ENCODE measurements at regions not wholly inside any gene's neighbourhood (a gene's known extent, or its start where the extent isn't known, plus 50 kb on each side); places are given as distances from the start of the nearest gene placed in this dataset.

DNA sequence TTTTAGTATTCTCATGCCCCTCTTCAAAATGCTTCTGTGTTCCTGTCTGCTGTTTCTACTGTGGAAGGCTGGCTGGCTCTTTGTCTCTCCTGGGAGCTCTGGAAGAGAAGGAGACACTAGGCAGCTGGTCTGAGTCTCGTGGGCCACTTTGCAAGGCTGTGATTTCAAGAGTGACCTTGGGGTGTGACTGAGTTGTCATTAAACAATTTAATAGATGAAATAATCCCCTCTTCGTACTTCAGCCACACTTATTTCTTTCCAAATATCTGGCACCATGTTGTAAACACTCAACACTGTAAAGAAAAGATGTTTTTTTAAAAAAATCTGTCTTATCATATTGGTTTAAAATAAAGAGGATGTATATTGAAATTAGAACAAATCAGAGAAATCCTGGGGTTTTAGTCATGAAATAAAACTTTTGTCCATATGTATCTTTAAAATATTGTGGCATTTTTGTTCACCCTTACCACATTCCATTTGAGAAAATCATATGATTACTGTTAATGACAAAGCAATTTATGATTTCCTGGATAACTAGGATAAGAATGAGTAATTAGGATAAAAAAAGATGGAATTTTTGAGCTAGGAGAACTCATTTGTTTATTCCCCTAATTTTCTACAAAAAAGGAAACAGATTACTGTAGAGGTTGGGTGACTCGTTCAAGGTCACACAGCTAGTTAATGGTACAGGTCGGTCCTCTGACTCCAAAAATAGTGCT lies 200.8 kb downstream of the MAT2B start:
- Histone ChIP-seq H3K27ac (ENCODE audit: poor library complexity, severe bottlenecking) (peak overlapping the region; percentile 81), H3K36me3 (ENCODE audit: low read depth) (no peaks in the 10 kb centered on the region), H3K4me1 (ENCODE audit: insufficient read depth, poor library complexity, severe bottlenecking) (peaks cover 16% of the 10 kb centered on the region), H3K27me3 (ENCODE audit: insufficient read depth, poor library complexity, severe bottlenecking) (no peaks in the 10 kb centered on the region), H3K4me3 (ENCODE audit: severe bottlenecking) (no peak overlapping the region), H3K9me3 (ENCODE audit: severe bottlenecking) (no peaks in the 10 kb centered on the region)
- no peak for DNase-seq (ENCODE audit: low spot score)
- no peak for TF ChIP-seq CTCF (IDR thresholded peaks at IDR 0.05; ENCODE audit: poor library complexity, severe bottlenecking)
- ATAC-seq (ENCODE audit: low read depth), result peak; percentile 88

DNA sequence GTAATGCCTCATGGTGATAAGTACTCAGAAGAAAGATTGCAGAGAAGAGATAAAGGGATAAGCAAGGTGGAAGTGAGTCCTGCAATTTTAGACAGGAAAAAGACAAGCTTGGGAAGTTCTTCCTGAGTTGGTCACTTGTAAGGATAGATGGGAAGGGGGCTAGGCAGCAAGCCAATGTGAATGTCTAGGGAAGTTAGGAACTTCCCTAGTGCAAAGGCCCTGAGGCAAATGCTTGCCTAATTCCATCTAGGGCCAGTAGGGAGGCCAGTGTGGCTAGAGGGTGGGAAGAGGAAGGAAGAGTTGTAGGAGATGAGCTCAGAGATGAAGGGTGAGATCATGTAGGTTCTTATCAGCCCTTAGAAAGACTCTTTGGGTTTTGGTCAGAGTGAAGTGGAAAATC lies 206.6 kb downstream of the MAT2B start:
- Histone ChIP-seq H3K4me1 (ENCODE audit: insufficient read depth, poor library complexity, severe bottlenecking) (peaks cover under 1% of the 10 kb centered on the region), H3K27me3 (ENCODE audit: insufficient read depth, poor library complexity, severe bottlenecking) (no peaks in the 10 kb centered on the region), H3K36me3 (ENCODE audit: low read depth) (no peaks in the 10 kb centered on the region), H3K4me3 (ENCODE audit: severe bottlenecking) (no peak overlapping the region), H3K27ac (ENCODE audit: poor library complexity, severe bottlenecking) (no peak overlapping the region), H3K9me3 (ENCODE audit: severe bottlenecking) (no peaks in the 10 kb centered on the region)
- TF ChIP-seq CTCF (IDR thresholded peaks at IDR 0.05; ENCODE audit: poor library complexity, severe bottlenecking), result no peak
- no peak for DNase-seq (ENCODE audit: low spot score)
- peak; percentile 41; the same call in 2 of the 3 replicates for ATAC-seq (ENCODE audit: low read depth)

- TF ChIP-seq CTCF (IDR thresholded peaks at IDR 0.05; ENCODE audit: poor library complexity, severe bottlenecking), result no peak
- no peak overlapping the region for H3K4me3 ChIP-seq (ENCODE audit: severe bottlenecking)
- no peak overlapping the region for H3K27ac ChIP-seq (ENCODE audit: poor library complexity, severe bottlenecking)
- ATAC-seq (ENCODE audit: low read depth) (peak; percentile 71), DNase-seq (ENCODE audit: low spot score) (no peak)
- no peaks in the 10 kb centered on the region for H3K27me3 ChIP-seq (ENCODE audit: insufficient read depth, poor library complexity, severe bottlenecking)
- peaks cover 11% of the 10 kb centered on the region for H3K4me1 ChIP-seq (ENCODE audit: insufficient read depth, poor library complexity, severe bottlenecking)
- no peaks in the 10 kb centered on the region for H3K36me3 ChIP-seq (ENCODE audit: low read depth)
- H3K9me3 ChIP-seq (ENCODE audit: severe bottlenecking), result no peaks in the 10 kb centered on the region
These were observed 212.9 kb downstream of the MAT2B start for GRCh38 chr5:163718272-163718671.

- Histone ChIP-seq H3K9me3 (ENCODE audit: severe bottlenecking) (no peaks in the 10 kb centered on the region), H3K4me3 (ENCODE audit: severe bottlenecking) (no peak overlapping the region), H3K27me3 (ENCODE audit: insufficient read depth, poor library complexity, severe bottlenecking) (no peaks in the 10 kb centered on the region), H3K27ac (ENCODE audit: poor library complexity, severe bottlenecking) (no peak overlapping the region), H3K36me3 (ENCODE audit: low read depth) (no peaks in the 10 kb centered on the region), H3K4me1 (ENCODE audit: insufficient read depth, poor library complexity, severe bottlenecking) (no peaks in the 10 kb centered on the region)
- no peak for TF ChIP-seq CTCF (IDR thresholded peaks at IDR 0.05; ENCODE audit: poor library complexity, severe bottlenecking)
- DNase-seq (ENCODE audit: low spot score) (no peak), ATAC-seq (ENCODE audit: low read depth) (no peak)
These were observed 218.9 kb downstream of the MAT2B start for GRCh38 chr5:163724305-163724704.

DNA sequence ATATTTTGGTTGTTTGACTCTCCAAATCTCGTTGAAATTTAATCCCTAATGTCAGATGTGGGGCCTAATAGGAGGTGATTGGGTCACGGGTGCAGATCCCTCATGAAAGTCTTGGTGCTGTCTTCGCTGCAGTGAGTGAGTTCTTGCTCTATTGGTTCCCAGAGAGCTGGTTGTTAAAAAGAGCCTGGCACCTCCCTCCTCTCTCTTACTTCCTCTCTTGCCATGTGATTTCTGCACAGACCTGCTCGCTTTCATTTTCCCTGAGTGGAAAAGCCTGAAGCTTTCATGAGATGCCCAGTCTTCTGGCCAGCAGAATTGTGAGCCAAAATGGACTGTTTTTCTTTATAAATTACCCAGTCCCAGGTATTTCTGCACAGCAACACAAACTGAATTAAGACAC lies 221.6 kb downstream of the MAT2B start:
- no peak for DNase-seq (ENCODE audit: low spot score)
- H3K27ac ChIP-seq (ENCODE audit: poor library complexity, severe bottlenecking), result no peak overlapping the region
- H3K4me3 ChIP-seq (ENCODE audit: severe bottlenecking), result no peak overlapping the region
- ATAC-seq (ENCODE audit: low read depth), result no peak
- no peaks in the 10 kb centered on the region for H3K9me3 ChIP-seq (ENCODE audit: severe bottlenecking)
- no peaks in the 10 kb centered on the region for H3K4me1 ChIP-seq (ENCODE audit: insufficient read depth, poor library complexity, severe bottlenecking)
- no peaks in the 10 kb centered on the region for H3K36me3 ChIP-seq (ENCODE audit: low read depth)
- TF ChIP-seq CTCF (IDR thresholded peaks at IDR 0.05; ENCODE audit: poor library complexity, severe bottlenecking), result no peak
- no peaks in the 10 kb centered on the region for H3K27me3 ChIP-seq (ENCODE audit: insufficient read depth, poor library complexity, severe bottlenecking)
